ENCODE measurements at regions not wholly inside any gene's neighbourhood (a gene's known extent, or its start where the extent isn't known, plus 50 kb on each side); places are given as distances from the start of the nearest gene placed in this dataset.

GRCh38 chr22:47634347-47634746 lies 871.9 kb downstream of the TBC1D22A start:
- H4K20me1 ChIP-seq (ENCODE audit: control insufficient read depth, insufficient read depth, low read length, poor library complexity, severe bottlenecking), result no peaks in the 10 kb centered on the region
- H3K9me3 Mint-ChIP-seq (ENCODE audit: insufficient read depth), result peaks cover 4% of the 10 kb centered on the region
- H3K27ac ChIP-seq (ENCODE audit: low read length in 2 of 2), result no peak overlapping the region
- ChIA-PET POLR2A (no interaction called here), CTCF (no interaction called here)
- no peaks in the 10 kb centered on the region for H3K79me2 ChIP-seq (ENCODE audit: control insufficient read depth, insufficient read depth, low read length)
- H3K4me3 ChIP-seq (ENCODE audit: control extremely low read depth in 1 of 5, extremely low read depth in 1 of 5, insufficient read depth in 1 of 5, low read depth in 2 of 5, low read length in 4 of 5), result no peak overlapping the region
- 47% methylated on average over 6 of the region's 7 CpGs for WGBS (ENCODE audit: insufficient coverage)
- TF ChIP-seq, protein P1, sequence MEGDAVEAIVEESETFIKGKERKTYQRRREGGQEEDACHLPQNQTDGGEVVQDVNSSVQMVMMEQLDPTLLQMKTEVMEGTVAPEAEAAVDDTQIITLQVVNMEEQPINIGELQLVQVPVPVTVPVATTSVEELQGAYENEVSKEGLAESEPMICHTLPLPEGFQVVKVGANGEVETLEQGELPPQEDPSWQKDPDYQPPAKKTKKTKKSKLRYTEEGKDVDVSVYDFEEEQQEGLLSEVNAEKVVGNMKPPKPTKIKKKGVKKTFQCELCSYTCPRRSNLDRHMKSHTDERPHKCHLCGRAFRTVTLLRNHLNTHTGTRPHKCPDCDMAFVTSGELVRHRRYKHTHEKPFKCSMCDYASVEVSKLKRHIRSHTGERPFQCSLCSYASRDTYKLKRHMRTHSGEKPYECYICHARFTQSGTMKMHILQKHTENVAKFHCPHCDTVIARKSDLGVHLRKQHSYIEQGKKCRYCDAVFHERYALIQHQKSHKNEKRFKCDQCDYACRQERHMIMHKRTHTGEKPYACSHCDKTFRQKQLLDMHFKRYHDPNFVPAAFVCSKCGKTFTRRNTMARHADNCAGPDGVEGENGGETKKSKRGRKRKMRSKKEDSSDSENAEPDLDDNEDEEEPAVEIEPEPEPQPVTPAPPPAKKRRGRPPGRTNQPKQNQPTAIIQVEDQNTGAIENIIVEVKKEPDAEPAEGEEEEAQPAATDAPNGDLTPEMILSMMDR (IDR thresholded peaks at IDR 0.05), result no peak
- no peak for TF ChIP-seq EZH2 (IDR thresholded peaks at IDR 0.05; ENCODE audit: borderline replicate concordance, insufficient read depth, low read depth, low read length, poor library complexity, severe bottlenecking)
- DNase-seq (no peak), ATAC-seq (ENCODE audit: low read depth) (no peak)
- H3K27ac Mint-ChIP-seq, result no peak overlapping the region
- H3K27me3 ChIP-seq (replicated peaks in 1 of 4; ENCODE audit: control extremely low read depth in 1 of 4, control insufficient read depth in 3 of 4, insufficient read depth in 4 of 4, low read length in 3 of 4), result peaks cover 0 to 4% (median 1%) of the 10 kb centered on the region in 4 experiments
- no peak overlapping the region for H3K4me2 ChIP-seq (replicated peaks; ENCODE audit: low read depth, low read length, poor library complexity, severe bottlenecking)
- H3K4me3 Mint-ChIP-seq, result no peak overlapping the region
- peaks cover 0 to 28% (median 11%) of the 10 kb centered on the region in 3 donors for H3K9me3 ChIP-seq (ENCODE audit: control extremely low read depth in 1 of 3, control insufficient read depth in 2 of 3, insufficient read depth in 1 of 3, low read length in 2 of 3)
- no peak overlapping the region for H2AFZ ChIP-seq (ENCODE audit: insufficient read depth, low read depth, low read length, poor library complexity, severe bottlenecking)
- H3K36me3 ChIP-seq (replicated peaks in 1 of 2; ENCODE audit: control extremely low read depth in 1 of 2, control insufficient read depth in 1 of 2, extremely low read depth in 1 of 2, insufficient read depth in 2 of 2, low read length in 1 of 2), result no peaks in the 10 kb centered on the region
- H3K4me1 Mint-ChIP-seq, result no peaks in the 10 kb centered on the region
- intact Hi-C loops (cut with micrococcal nuclease), result no loop called here
- peaks cover 6% of the 10 kb centered on the region for H3K27me3 Mint-ChIP-seq
- H3K4me1 ChIP-seq (ENCODE audit: control insufficient read depth in 2 of 2, insufficient read depth in 2 of 2, low read length in 2 of 2), result no peaks in the 10 kb centered on the region
- H3K9ac ChIP-seq (ENCODE audit: low read length), result no peak overlapping the region

DNA sequence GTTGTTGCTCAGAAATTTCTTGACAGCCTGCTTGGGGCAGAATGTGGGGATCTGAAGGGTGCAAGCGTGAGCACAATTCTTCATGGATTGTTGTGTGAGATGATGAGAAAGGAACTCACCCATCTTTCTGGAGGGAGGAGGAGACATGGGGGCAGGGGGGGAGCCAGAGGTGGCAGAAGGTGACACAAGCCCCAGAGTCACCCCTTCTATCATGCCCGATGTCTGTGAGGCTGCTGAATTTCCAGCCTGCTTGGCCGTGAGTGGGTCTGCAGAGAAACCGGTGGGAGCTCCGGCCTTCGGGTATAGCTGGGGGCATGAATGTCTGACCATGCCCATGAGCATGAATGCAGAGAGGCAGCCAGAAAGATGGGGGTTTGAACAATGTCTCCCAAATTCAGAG lies 870.7 kb downstream of the TBC1D22A start:
- ChIA-PET CTCF (no interaction called here), POLR2A (no interaction called here)
- Mint-ChIP-seq H3K4me3 (no peak overlapping the region), H3K27ac (no peak overlapping the region), H3K4me1 (no peaks in the 10 kb centered on the region), H3K9me3 (ENCODE audit: insufficient read depth) (peaks cover 4% of the 10 kb centered on the region), H3K27me3 (peaks cover 6% of the 10 kb centered on the region)
- no peak overlapping the region for H3K4me2 ChIP-seq (replicated peaks; ENCODE audit: low read depth, low read length, poor library complexity, severe bottlenecking)
- 96% methylated on average over 6 of the region's 6 CpGs for WGBS (ENCODE audit: insufficient coverage)
- H4K20me1 ChIP-seq (ENCODE audit: control insufficient read depth, insufficient read depth, low read length, poor library complexity, severe bottlenecking), result no peaks in the 10 kb centered on the region
- no peaks in the 10 kb centered on the region for H3K79me2 ChIP-seq (ENCODE audit: control insufficient read depth, insufficient read depth, low read length)
- DNase-seq, result no peak
- H3K4me3 ChIP-seq (ENCODE audit: control extremely low read depth in 1 of 5, extremely low read depth in 1 of 5, insufficient read depth in 1 of 5, low read depth in 2 of 5, low read length in 4 of 5), result no peak overlapping the region
- ATAC-seq (ENCODE audit: low read depth), result no peak
- H3K9me3 ChIP-seq (ENCODE audit: control extremely low read depth in 1 of 3, control insufficient read depth in 2 of 3, insufficient read depth in 1 of 3, low read length in 2 of 3), result peaks cover 0 to 36% (median 7%) of the 10 kb centered on the region in 3 donors
- no peaks in the 10 kb centered on the region for H3K4me1 ChIP-seq (ENCODE audit: control insufficient read depth in 2 of 2, insufficient read depth in 2 of 2, low read length in 2 of 2)
- no peaks in the 10 kb centered on the region for H3K36me3 ChIP-seq (replicated peaks in 1 of 2; ENCODE audit: control extremely low read depth in 1 of 2, control insufficient read depth in 1 of 2, extremely low read depth in 1 of 2, insufficient read depth in 2 of 2, low read length in 1 of 2)
- no peak for TF ChIP-seq EZH2 (IDR thresholded peaks at IDR 0.05; ENCODE audit: borderline replicate concordance, insufficient read depth, low read depth, low read length, poor library complexity, severe bottlenecking)
- TF ChIP-seq, protein P1 (IDR thresholded peaks at IDR 0.05), result no peak
- peaks cover 0 to 4% (median 1%) of the 10 kb centered on the region in 4 experiments for H3K27me3 ChIP-seq (replicated peaks in 1 of 4; ENCODE audit: control extremely low read depth in 1 of 4, control insufficient read depth in 3 of 4, insufficient read depth in 4 of 4, low read length in 3 of 4)
- intact Hi-C loops (cut with micrococcal nuclease), result no loop called here
- no peak overlapping the region for H3K27ac ChIP-seq (ENCODE audit: low read length in 2 of 2)
- H3K9ac ChIP-seq (ENCODE audit: low read length), result no peak overlapping the region
- no peak overlapping the region for H2AFZ ChIP-seq (ENCODE audit: insufficient read depth, low read depth, low read length, poor library complexity, severe bottlenecking)
